GM23338 (cell line): ENCODE measurements at regions not wholly inside any gene's neighbourhood (a gene's known extent, or its start where the extent isn't known, plus 50 kb on each side); places are given as distances from the start of the nearest gene placed in this dataset.

Experiments used
- ATAC-seq: fragments of 200-7000 bp; cut with Tn5 transposase; 3 replicates; pipeline ENCODE4 v1.9.1; 2020
- DNase-seq: peaks from one replicate; pipeline ENCODE4 v3.0.0-alpha.2; 2015; ENCODE audit warnings: low spot score
- H2AFZ ChIP-seq: fragments of 200-600 bp; sonication (generic); 2 replicates; pipeline ENCODE4 v1.8.0; 2016; ENCODE audit warnings: antibody characterized with exemption, mild to moderate bottlenecking, moderate library complexity
- H3F3A ChIP-seq: fragments of 200-600 bp; sonication (generic); replicated peaks from 2 replicates; pipeline ENCODE4 v1.8.0; 2017; ENCODE audit warnings: antibody characterized with exemption, mixed run types, low read depth
- H3K27ac ChIP-seq: fragments of 200-600 bp; sonication (generic); 2 replicates; pipeline ENCODE4 v1.6.1; 2016; ENCODE audit warnings: low read depth
- H3K27me3 ChIP-seq: fragments of 200-600 bp; sonication (generic); 2 replicates; pipeline ENCODE4 v1.8.0; 2016; ENCODE audit warnings: mild to moderate bottlenecking, mixed run types, moderate library complexity; ENCODE audit not compliant: insufficient read depth
- H3K36me3 ChIP-seq: fragments of 200-600 bp; sonication (generic); 2 replicates; pipeline ENCODE4 v1.8.0; 2016; ENCODE audit warnings: mild to moderate bottlenecking; ENCODE audit not compliant: insufficient read depth
- H3K4me1 ChIP-seq: fragments of 200-600 bp; sonication (generic); 2 replicates; pipeline ENCODE4 v1.8.0; 2016; ENCODE audit warnings: mild to moderate bottlenecking, moderate library complexity; ENCODE audit not compliant: insufficient read depth
- H3K4me2 ChIP-seq: fragments of 200-600 bp; sonication (generic); 2 replicates; pipeline ENCODE4 v1.7.1; 2017; ENCODE audit warnings: mixed run types
- H3K4me3 ChIP-seq: fragments of 200-600 bp; sonication (generic); 2 replicates; pipeline ENCODE4 v1.6.1; 2016; ENCODE audit warnings: mixed run types
- H3K79me2 ChIP-seq: fragments of 200-600 bp; sonication (generic); replicated peaks from 2 replicates; pipeline ENCODE4 v1.8.0; 2017; ENCODE audit warnings: mild to moderate bottlenecking; ENCODE audit not compliant: insufficient read depth
- H3K9me2 ChIP-seq: fragments of 200-600 bp; sonication (generic); 2 replicates; pipeline ENCODE4 v1.8.0; 2017; ENCODE audit not compliant: insufficient read depth
- H4K20me1 ChIP-seq: fragments of 200-600 bp; sonication (generic); replicated peaks from 2 replicates; pipeline ENCODE4 v1.8.0; 2017; ENCODE audit warnings: mild to moderate bottlenecking; ENCODE audit not compliant: insufficient read depth
- H3K27ac Mint-ChIP-seq: 2 replicates; pipeline ENCODE4 v1.8.0; 2020; ENCODE audit warnings: inconsistent platforms, mild to moderate bottlenecking, moderate library complexity, mixed read lengths
- H3K27me3 Mint-ChIP-seq: 3 replicates; pipeline ENCODE4 v1.8.0; 2022; ENCODE audit warnings: low read depth, mild to moderate bottlenecking, moderate library complexity, mixed read lengths, inconsistent platforms; ENCODE audit not compliant: insufficient read depth, poor library complexity
- H3K36me3 Mint-ChIP-seq: 3 replicates; pipeline ENCODE4 v1.8.0; 2021; ENCODE audit warnings: low read depth, mild to moderate bottlenecking, inconsistent platforms, moderate library complexity, mixed read lengths
- H3K4me1 Mint-ChIP-seq: 3 replicates; pipeline ENCODE4 v1.8.0; 2020; ENCODE audit warnings: mild to moderate bottlenecking, inconsistent platforms, mixed read lengths
- H3K4me3 Mint-ChIP-seq: 3 replicates; pipeline ENCODE4 v1.8.0; 2021; ENCODE audit warnings: moderate library complexity, mild to moderate bottlenecking, inconsistent platforms, mixed read lengths
- H3K9me3 Mint-ChIP-seq: 3 replicates; pipeline ENCODE4 v1.8.0; 2020; ENCODE audit warnings: moderate library complexity, mild to moderate bottlenecking, inconsistent platforms, mixed read lengths
- CREB1 ChIP-seq: fragments of 250-450 bp; sonication (Bioruptor Pico); IDR thresholded peaks from 2 replicates; pipeline ENCODE4 v1.5.0; 2020; ENCODE audit warnings: low read depth, mild to moderate bottlenecking, moderate library complexity
- CTCF ChIP-seq, 2 experiments: fragments of 200-600 bp in 1 of 2; sonication (generic) in 1 of 2; conservative IDR thresholded peaks; 2 replicates each; pipeline versions ENCODE4 v1.5.1 to v1.6.1; 2016 to 2017; ENCODE audit warnings: antibody characterized with exemption in 2 of 2, low read depth in 2 of 2, mild to moderate bottlenecking in 2 of 2, moderate library complexity in 1 of 2
- ETS1 ChIP-seq: IDR thresholded peaks from 2 replicates; pipeline ENCODE4 v1.6.1; 2016; ENCODE audit warnings: antibody characterized with exemption
- EZH2 ChIP-seq: fragments of 200-600 bp; sonication (generic); IDR thresholded peaks from one replicate; pipeline ENCODE4 v1.8.0; 2017; ENCODE audit warnings: antibody characterized with exemption, mild to moderate bottlenecking, low read depth; ENCODE audit not compliant: unreplicated experiment
- EZH2phosphoT487 ChIP-seq: fragments of 200-600 bp; sonication (generic); IDR thresholded peaks from one replicate; pipeline ENCODE4 v1.8.1; 2018; ENCODE audit warnings: antibody characterized with exemption; ENCODE audit not compliant: unreplicated experiment
- JUNB ChIP-seq: IDR thresholded peaks from one replicate; pipeline ENCODE4 v1.6.1; 2016; ENCODE audit warnings: antibody characterized with exemption; ENCODE audit not compliant: unreplicated experiment
- NANOG ChIP-seq: IDR thresholded peaks from 2 replicates; pipeline ENCODE4 v1.6.1; 2016; ENCODE audit warnings: antibody characterized with exemption, borderline replicate concordance
- REST ChIP-seq: IDR thresholded peaks from one replicate; pipeline ENCODE4 v1.6.1; 2018; ENCODE audit warnings: antibody characterized with exemption; ENCODE audit not compliant: unreplicated experiment
- STAT1 ChIP-seq: IDR thresholded peaks from one replicate; pipeline ENCODE4 v1.6.1; 2016; ENCODE audit warnings: antibody characterized with exemption; ENCODE audit not compliant: unreplicated experiment
- ZNF114 ChIP-seq: fragments of 250-450 bp; sonication (Bioruptor Pico); IDR thresholded peaks from 2 replicates; pipeline ENCODE4 v1.5.0; 2020; ENCODE audit warnings: mild to moderate bottlenecking, moderate library complexity
- ZNF462 ChIP-seq: fragments of 250-450 bp; sonication (Bioruptor Pico); IDR thresholded peaks from 2 replicates; pipeline ENCODE4 v1.5.0; 2020; ENCODE audit warnings: mild to moderate bottlenecking, moderate library complexity

- no peak for TF ChIP-seq ZNF462 (CRISPR knock-in tag)
Observed at GRCh38 chr3:137410028-137410427, 354.1 kb upstream of the SOX14 start (continued).

GRCh38 chr3:137420198-137420995 is 343.7 kb upstream of the SOX14 start:
- no peaks in the 10 kb centered on the region for H3K36me3 ChIP-seq
- no peaks in the 10 kb centered on the region for H3K27me3 ChIP-seq
- H3K27ac Mint-ChIP-seq: no peak overlapping the region
- no peak overlapping the region for H3K27ac ChIP-seq
- peaks cover 13% of the 10 kb centered on the region; the same call in 2 of the 3 replicates for H3K9me3 Mint-ChIP-seq
- no peak overlapping the region for H3K4me3 ChIP-seq
- H3K4me1 Mint-ChIP-seq: no peaks in the 10 kb centered on the region
- no peak for ATAC-seq
- no peak overlapping the region for H3K4me2 ChIP-seq
- peaks cover 5% of the 10 kb centered on the region; the same call in 1 of the 2 replicates for H3K9me2 ChIP-seq
- H3K36me3 Mint-ChIP-seq: no peaks in the 10 kb centered on the region
- no peak overlapping the region for H3K4me3 Mint-ChIP-seq
- no peaks in the 10 kb centered on the region for H4K20me1 ChIP-seq
- peaks cover 4% of the 10 kb centered on the region for H3K27me3 Mint-ChIP-seq
- no peaks in the 10 kb centered on the region for H3K79me2 ChIP-seq
- no peaks in the 10 kb centered on the region for H3K4me1 ChIP-seq
- no peak for DNase-seq
- H2AFZ ChIP-seq: no peak overlapping the region
- H3F3A ChIP-seq: no peaks in the 10 kb centered on the region
- TF ChIP-seq STAT1 (no peak), REST (no peak), NANOG (no peak), ZNF114 (CRISPR knock-in tag) (no peak), JUNB (no peak), ETS1 (no peak), EZH2phosphoT487 (no peak), CREB1 (no peak), EZH2 (no peak), CTCF (conservative IDR thresholded peaks at IDR 0.05; ENCODE audit: low read depth in 2 of 2) (no peak)
